ENCODE measurements at regions not wholly inside any gene's neighbourhood (a gene's known extent, or its start where the extent isn't known, plus 50 kb on each side); places are given as distances from the start of the nearest gene placed in this dataset.

DNA sequence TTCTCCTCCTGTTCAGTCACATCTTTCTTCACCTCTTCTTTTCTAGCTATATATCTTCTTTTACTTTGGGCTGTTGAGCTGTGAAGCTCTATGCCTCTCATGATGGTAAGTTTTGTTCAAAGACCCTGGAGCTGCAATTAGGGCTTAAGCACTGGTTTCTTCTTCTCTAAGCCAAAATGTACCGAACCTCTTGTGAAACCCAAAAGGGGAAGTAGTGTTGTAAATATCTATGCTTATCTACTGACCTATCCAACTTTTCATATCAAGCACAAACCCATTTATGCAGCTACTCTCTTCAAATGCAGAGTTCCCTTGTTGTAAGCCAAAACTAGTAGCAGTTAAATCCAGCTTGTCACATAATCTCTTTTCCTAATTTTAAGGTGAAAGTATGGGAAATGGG lies 123.6 kb upstream of the CD96 start:
- H3K9me3 ChIP-seq (ENCODE audit: control insufficient read depth in 4 of 4, low read length in 3 of 4), result no peaks in the 10 kb centered on the region
- TF ChIP-seq FOXA2 (IDR thresholded peaks at IDR 0.05) (no peak), NR2F2 (IDR thresholded peaks at IDR 0.05) (no peak), SP1 (IDR thresholded peaks at IDR 0.05) (no peak), RXRA (IDR thresholded peaks at IDR 0.05) (no peak), TAF1 (conservative IDR thresholded peaks at IDR 0.05) (no peak)
- TF ChIP-seq, protein P1, sequence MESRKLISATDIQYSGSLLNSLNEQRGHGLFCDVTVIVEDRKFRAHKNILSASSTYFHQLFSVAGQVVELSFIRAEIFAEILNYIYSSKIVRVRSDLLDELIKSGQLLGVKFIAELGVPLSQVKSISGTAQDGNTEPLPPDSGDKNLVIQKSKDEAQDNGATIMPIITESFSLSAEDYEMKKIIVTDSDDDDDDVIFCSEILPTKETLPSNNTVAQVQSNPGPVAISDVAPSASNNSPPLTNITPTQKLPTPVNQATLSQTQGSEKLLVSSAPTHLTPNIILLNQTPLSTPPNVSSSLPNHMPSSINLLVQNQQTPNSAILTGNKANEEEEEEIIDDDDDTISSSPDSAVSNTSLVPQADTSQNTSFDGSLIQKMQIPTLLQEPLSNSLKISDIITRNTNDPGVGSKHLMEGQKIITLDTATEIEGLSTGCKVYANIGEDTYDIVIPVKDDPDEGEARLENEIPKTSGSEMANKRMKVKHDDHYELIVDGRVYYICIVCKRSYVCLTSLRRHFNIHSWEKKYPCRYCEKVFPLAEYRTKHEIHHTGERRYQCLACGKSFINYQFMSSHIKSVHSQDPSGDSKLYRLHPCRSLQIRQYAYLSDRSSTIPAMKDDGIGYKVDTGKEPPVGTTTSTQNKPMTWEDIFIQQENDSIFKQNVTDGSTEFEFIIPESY (IDR thresholded peaks at IDR 0.05), result no peak
- H3K4me1 ChIP-seq (ENCODE audit: control insufficient read depth in 4 of 4, insufficient read depth in 4 of 4, low read length in 3 of 4), result peaks cover 0 to 1% (median 0%) of the 10 kb centered on the region in 4 donors
- H3K27ac ChIP-seq (ENCODE audit: low read depth in 1 of 2, low read length in 2 of 2), result no peak overlapping the region
- no peak for DNase-seq (ENCODE audit: low spot score)
- no peaks in the 10 kb centered on the region for H3K36me3 ChIP-seq (ENCODE audit: control insufficient read depth in 4 of 4, insufficient read depth in 3 of 4, low read depth in 1 of 4, low read length in 3 of 4)
- H3K9ac ChIP-seq (ENCODE audit: low read depth in 1 of 2, low read length in 2 of 2), result no peak overlapping the region
- no peaks in the 10 kb centered on the region for H3K27me3 ChIP-seq (ENCODE audit: control insufficient read depth in 4 of 4, insufficient read depth in 4 of 4, low read length in 3 of 4)
- no peak overlapping the region for H3K4me3 ChIP-seq (ENCODE audit: low read depth in 1 of 3, low read length in 3 of 3)
- WGBS, result 64% methylated on average over 1 of the region's 1 CpG

DNA sequence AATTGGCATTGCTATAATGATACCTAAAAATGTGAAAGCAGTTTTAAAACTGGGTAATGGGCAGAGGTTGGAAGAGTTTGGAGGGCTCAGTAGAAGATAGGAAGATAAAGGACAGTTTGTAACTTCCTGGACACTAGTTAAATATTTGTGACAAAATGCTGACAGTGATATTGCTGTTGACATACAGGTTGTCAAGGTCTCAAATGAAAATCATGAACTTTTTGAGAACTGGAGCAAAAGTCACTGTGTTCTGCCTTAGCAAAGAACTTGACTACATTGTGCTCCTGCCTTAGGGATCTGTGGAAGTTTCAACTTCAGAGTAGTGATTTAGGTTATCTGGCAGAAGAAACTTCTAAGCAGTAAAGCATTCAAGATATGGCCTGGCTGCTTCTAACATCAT lies 113.7 kb upstream of the CD96 start:
- H3K27me3 ChIP-seq (ENCODE audit: control insufficient read depth in 4 of 4, insufficient read depth in 4 of 4, low read length in 3 of 4), result no peaks in the 10 kb centered on the region
- H3K9ac ChIP-seq (ENCODE audit: low read depth in 1 of 2, low read length in 2 of 2), result no peak overlapping the region
- H3K4me1 ChIP-seq (ENCODE audit: control insufficient read depth in 4 of 4, insufficient read depth in 4 of 4, low read length in 3 of 4), result peaks cover 3 to 6% (median 3%) of the 10 kb centered on the region in 4 donors
- no peak for TF ChIP-seq FOXA1 (IDR thresholded peaks at IDR 0.05)
- TF ChIP-seq HNF4A (conservative IDR thresholded peaks at IDR 0.05), result peak in 1 of 2 donors; percentile 16
- TF ChIP-seq, protein P2, sequence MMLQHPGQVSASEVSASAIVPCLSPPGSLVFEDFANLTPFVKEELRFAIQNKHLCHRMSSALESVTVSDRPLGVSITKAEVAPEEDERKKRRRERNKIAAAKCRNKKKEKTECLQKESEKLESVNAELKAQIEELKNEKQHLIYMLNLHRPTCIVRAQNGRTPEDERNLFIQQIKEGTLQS (IDR thresholded peaks at IDR 0.05), result no peak
- no peak for TF ChIP-seq TAF1 (conservative IDR thresholded peaks at IDR 0.05)
- TF ChIP-seq SP1 (IDR thresholded peaks at IDR 0.05), result no peak
- TF ChIP-seq HNF4G (IDR thresholded peaks at IDR 0.05), result no peak
- no peak for TF ChIP-seq RAD21 (IDR thresholded peaks at IDR 0.05)
- TF ChIP-seq EGR1 (IDR thresholded peaks at IDR 0.05; ENCODE audit: low read depth in 2 of 2), result no peak
- peak; percentile 20 to 62 for TF ChIP-seq RXRA (IDR thresholded peaks at IDR 0.05)
- TF ChIP-seq YY1 (IDR thresholded peaks at IDR 0.05), result no peak
- TF ChIP-seq GABPA (IDR thresholded peaks at IDR 0.05 in 1 of 2, conservative IDR thresholded peaks at IDR 0.05 in 1 of 2), result no peak
- TF ChIP-seq, protein P3, sequence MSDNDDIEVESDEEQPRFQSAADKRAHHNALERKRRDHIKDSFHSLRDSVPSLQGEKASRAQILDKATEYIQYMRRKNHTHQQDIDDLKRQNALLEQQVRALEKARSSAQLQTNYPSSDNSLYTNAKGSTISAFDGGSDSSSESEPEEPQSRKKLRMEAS (IDR thresholded peaks at IDR 0.05), result no peak
- no peak for TF ChIP-seq JUND (IDR thresholded peaks at IDR 0.05)
- TF ChIP-seq FOXA2 (IDR thresholded peaks at IDR 0.05), result peak; percentile 44
- H3K9me3 ChIP-seq (ENCODE audit: control insufficient read depth in 4 of 4, low read length in 3 of 4), result no peaks in the 10 kb centered on the region
- no peak overlapping the region for H3K27ac ChIP-seq (ENCODE audit: low read depth in 1 of 2, low read length in 2 of 2)
- H3K36me3 ChIP-seq (ENCODE audit: control insufficient read depth in 4 of 4, insufficient read depth in 3 of 4, low read depth in 1 of 4, low read length in 3 of 4), result no peaks in the 10 kb centered on the region
- H3K4me3 ChIP-seq (ENCODE audit: low read depth in 1 of 3, low read length in 3 of 3), result no peak overlapping the region
- DNase-seq (ENCODE audit: low spot score), result no peak

DNA sequence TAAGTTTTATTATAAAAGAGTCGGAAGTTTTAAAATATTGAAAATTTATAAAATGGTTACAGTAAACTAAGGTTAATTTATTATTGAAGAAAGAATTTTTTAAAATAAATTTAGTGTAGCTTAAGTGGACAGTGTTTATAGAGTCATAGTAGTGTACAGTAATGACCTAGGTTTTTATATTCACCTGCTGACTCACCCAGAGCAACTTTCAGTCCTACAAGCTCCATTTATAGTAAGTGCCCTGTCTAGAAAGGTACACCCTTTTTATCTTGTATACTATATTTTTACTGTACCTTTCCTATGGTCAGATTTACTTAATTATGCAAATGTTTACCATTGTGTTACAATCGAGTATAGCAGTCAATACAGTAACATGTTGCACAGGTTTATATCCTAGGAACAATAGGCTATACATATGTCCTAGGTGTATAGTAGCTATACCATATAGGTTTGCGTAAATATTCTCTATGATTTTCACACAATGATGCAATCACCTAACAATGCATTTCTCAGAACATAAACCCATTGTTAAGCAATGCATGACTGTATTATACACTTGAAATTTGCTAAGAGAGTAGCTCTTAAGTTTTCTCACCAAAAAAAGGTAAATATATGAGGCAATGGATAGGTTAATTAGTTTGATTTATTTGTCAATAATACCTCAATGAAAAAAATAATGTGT lies 106.9 kb upstream of the CD96 start:
- H3K9ac ChIP-seq (ENCODE audit: low read depth in 1 of 2, low read length in 2 of 2), result no peak overlapping the region
- peaks cover 0 to 3% (median 0%) of the 10 kb centered on the region in 4 donors for H3K4me1 ChIP-seq (ENCODE audit: control insufficient read depth in 4 of 4, insufficient read depth in 4 of 4, low read length in 3 of 4)
- no peak overlapping the region for H3K27ac ChIP-seq (ENCODE audit: low read depth in 1 of 2, low read length in 2 of 2)
- TF ChIP-seq FOXA2 (IDR thresholded peaks at IDR 0.05), result no peak
- TF ChIP-seq HNF4A (conservative IDR thresholded peaks at IDR 0.05), result no peak
- TF ChIP-seq FOXA1 (IDR thresholded peaks at IDR 0.05), result no peak
- TF ChIP-seq RAD21 (IDR thresholded peaks at IDR 0.05), result no peak
- TF ChIP-seq, protein P3 (IDR thresholded peaks at IDR 0.05), result no peak
- TF ChIP-seq, protein P4, sequence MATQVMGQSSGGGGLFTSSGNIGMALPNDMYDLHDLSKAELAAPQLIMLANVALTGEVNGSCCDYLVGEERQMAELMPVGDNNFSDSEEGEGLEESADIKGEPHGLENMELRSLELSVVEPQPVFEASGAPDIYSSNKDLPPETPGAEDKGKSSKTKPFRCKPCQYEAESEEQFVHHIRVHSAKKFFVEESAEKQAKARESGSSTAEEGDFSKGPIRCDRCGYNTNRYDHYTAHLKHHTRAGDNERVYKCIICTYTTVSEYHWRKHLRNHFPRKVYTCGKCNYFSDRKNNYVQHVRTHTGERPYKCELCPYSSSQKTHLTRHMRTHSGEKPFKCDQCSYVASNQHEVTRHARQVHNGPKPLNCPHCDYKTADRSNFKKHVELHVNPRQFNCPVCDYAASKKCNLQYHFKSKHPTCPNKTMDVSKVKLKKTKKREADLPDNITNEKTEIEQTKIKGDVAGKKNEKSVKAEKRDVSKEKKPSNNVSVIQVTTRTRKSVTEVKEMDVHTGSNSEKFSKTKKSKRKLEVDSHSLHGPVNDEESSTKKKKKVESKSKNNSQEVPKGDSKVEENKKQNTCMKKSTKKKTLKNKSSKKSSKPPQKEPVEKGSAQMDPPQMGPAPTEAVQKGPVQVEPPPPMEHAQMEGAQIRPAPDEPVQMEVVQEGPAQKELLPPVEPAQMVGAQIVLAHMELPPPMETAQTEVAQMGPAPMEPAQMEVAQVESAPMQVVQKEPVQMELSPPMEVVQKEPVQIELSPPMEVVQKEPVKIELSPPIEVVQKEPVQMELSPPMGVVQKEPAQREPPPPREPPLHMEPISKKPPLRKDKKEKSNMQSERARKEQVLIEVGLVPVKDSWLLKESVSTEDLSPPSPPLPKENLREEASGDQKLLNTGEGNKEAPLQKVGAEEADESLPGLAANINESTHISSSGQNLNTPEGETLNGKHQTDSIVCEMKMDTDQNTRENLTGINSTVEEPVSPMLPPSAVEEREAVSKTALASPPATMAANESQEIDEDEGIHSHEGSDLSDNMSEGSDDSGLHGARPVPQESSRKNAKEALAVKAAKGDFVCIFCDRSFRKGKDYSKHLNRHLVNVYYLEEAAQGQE (IDR thresholded peaks at IDR 0.05), result no peak
- TF ChIP-seq, protein P2 (IDR thresholded peaks at IDR 0.05), result no peak
- TF ChIP-seq YY1 (IDR thresholded peaks at IDR 0.05), result no peak
- TF ChIP-seq HNF4G (IDR thresholded peaks at IDR 0.05), result no peak
- TF ChIP-seq, protein P1 (IDR thresholded peaks at IDR 0.05), result no peak
- TF ChIP-seq GABPA (IDR thresholded peaks at IDR 0.05 in 1 of 2, conservative IDR thresholded peaks at IDR 0.05 in 1 of 2), result no peak
- H3K4me3 ChIP-seq (ENCODE audit: low read depth in 1 of 3, low read length in 3 of 3), result no peak overlapping the region
- 78% methylated on average over 3 of the region's 3 CpGs for WGBS
- no peaks in the 10 kb centered on the region for H3K9me3 ChIP-seq (ENCODE audit: control insufficient read depth in 4 of 4, low read length in 3 of 4)
- no peak for DNase-seq (ENCODE audit: low spot score)
- H3K36me3 ChIP-seq (ENCODE audit: control insufficient read depth in 4 of 4, insufficient read depth in 3 of 4, low read depth in 1 of 4, low read length in 3 of 4), result no peaks in the 10 kb centered on the region
- H3K27me3 ChIP-seq (ENCODE audit: control insufficient read depth in 4 of 4, insufficient read depth in 4 of 4, low read length in 3 of 4), result no peaks in the 10 kb centered on the region
